ENCODE measurements at regions not wholly inside any gene's neighbourhood (a gene's known extent, or its start where the extent isn't known, plus 50 kb on each side); places are given as distances from the start of the nearest gene placed in this dataset.

- no peak for DNase-seq (ENCODE audit: low read depth in 2 of 2, low spot score in 1 of 2)
These were observed 493.6 kb downstream of the RPS24 start for GRCh38 chr10:78527296-78527695.

GRCh38 chr10:78528749-78529204, 495.1 kb downstream of the RPS24 start:
- DNase-seq (ENCODE audit: low read depth in 2 of 2, low spot score in 1 of 2), result no peak

DNA sequence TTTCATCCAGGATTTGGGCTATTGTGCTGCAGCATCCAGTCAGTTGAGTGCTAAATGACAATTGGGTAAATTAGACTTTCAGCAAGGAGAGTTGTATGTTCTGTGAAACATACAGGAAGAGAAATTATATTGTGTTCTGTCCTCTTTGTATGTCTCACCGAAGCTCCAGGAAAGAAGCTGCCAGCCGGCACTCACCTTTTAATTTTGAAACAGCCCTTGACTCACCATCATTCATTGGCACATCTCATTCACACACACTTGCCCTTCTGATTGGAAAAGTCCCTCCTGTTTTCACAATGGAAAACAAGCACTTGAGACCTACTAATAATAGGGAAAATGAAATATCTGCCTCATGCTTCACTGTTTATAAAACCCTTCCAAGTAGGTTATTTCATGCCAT, 495.6 kb downstream of the RPS24 start:
- DNase-seq (ENCODE audit: low read depth in 2 of 2, low spot score in 1 of 2), result no peak

- DNase-seq (ENCODE audit: low read depth in 2 of 2, low spot score in 1 of 2), result no peak
These were observed 497.4 kb downstream of the RPS24 start for GRCh38 chr10:78531088-78531487.

DNA sequence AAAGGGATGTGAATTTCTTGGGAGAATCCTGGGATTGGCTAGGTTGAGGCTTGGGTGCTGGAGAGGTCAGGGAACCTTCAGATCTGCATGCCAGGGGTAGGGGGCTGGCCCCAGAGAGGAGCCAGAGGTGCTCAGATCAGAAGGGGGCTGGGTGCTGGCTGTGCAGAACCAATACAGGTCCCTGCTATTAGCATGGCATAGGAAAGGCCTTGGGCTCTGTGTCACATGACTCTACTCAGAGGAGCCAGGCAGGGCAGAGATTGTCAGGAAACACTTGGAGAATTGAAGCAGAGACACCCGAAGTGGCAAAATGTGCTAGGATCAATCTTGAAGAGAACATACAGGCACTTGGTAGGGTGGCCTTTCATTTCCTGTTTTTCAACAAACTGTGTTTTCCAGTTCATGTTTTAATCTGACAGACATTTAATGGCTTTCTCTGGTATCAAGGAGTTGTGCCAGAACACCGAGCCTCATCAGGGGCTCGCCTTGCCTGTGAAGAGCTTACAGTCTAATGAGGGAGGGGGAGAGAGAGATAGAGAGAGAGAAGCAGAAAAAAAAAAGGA, 498.9 kb downstream of the RPS24 start:
- DNase-seq (ENCODE audit: low read depth in 2 of 2, low spot score in 1 of 2), result no peak

DNA sequence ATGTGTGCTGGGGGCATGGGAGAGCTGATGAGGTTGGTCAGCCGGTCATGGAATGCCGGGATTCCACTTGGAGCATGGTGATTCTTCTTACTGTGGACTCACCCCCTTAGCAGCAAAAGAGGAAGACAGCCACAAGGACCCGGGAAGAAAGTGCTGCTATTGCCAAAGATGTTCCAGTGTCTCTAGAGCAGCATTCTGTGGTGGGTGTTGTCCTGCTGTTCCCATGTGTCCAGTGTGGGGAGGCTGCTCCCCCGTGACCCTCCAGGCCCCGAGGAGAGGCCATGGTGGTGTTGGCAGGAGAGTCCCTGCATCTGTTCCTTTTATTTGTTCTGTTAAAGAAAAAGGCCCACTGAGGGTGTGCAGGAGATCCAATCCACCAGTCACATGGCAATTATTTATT, 499.4 kb downstream of the RPS24 start:
- no peak for DNase-seq (ENCODE audit: low read depth in 2 of 2, low spot score in 1 of 2)

DNA sequence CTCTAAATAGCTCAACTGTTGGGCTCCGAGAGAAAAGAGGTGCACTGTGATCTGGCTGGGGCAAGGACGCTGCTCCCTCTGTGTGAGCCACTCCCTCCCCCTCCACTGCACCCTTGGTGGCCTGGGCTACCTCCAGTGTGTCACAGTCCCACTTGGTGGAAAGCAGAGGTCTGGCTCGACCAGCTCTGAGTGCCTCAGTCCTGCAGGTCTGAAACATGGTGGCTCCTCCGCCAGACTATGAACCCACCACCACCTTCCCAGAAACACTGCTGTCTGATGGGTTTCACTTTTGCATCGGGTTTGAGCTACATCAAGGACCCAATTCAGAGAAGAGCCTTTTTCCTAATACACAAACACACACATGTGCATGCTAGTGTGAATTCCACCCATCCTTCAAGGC, 500.1 kb downstream of the RPS24 start:
- DNase-seq (ENCODE audit: low read depth in 2 of 2, low spot score in 1 of 2), result no peak

- DNase-seq (ENCODE audit: low read depth in 2 of 2, low spot score in 1 of 2), result no peak
These were observed 502.1 kb downstream of the RPS24 start for GRCh38 chr10:78535716-78536218.

DNA sequence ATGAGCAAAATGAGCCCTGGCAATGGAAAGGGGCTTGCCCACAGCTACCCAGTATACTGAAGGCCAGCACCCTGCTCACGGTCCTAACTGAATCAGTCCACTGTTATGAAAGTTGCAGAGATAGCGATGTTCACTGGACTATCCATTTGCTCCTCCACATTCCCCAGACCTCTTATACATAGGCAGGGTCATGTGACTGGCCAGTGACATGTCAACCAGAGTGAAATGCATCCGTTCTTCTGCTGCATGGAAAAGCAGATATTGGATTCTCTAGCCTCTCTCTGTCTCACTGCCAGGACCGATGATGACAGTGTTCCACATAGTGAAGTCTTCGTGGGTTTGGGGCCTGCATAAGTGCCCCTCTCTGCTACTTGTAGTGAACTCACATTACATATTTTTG, 503.4 kb downstream of the RPS24 start:
- no peak for DNase-seq (ENCODE audit: low read depth in 2 of 2, low spot score in 1 of 2)

DNA sequence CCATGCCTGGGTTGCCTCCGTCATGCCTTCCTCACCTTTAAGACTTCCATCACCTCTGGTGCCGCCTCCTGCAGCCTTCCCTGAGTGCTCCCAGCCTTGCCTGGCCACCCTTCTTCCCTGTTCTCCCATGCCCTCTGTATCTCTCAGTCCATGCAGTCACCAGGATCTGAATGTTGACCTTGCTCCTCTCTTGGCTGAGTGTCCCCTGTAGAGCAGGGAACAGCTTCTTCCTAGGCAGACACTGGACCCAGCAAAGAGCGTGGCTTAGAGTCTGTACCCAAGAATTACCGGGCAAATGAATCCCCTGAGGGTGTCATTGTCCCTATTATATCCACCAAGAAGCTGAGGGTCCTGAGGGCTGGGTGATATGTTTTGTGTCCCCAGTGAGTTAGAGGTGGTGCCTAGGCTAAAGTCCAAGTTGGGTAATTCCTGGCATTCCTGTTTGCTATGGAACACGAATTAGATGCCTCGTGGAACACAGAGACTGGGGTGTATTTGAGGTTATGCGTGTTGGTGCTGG, 505.6 kb downstream of the RPS24 start:
- no peak for DNase-seq (ENCODE audit: low read depth in 2 of 2, low spot score in 1 of 2)

DNA sequence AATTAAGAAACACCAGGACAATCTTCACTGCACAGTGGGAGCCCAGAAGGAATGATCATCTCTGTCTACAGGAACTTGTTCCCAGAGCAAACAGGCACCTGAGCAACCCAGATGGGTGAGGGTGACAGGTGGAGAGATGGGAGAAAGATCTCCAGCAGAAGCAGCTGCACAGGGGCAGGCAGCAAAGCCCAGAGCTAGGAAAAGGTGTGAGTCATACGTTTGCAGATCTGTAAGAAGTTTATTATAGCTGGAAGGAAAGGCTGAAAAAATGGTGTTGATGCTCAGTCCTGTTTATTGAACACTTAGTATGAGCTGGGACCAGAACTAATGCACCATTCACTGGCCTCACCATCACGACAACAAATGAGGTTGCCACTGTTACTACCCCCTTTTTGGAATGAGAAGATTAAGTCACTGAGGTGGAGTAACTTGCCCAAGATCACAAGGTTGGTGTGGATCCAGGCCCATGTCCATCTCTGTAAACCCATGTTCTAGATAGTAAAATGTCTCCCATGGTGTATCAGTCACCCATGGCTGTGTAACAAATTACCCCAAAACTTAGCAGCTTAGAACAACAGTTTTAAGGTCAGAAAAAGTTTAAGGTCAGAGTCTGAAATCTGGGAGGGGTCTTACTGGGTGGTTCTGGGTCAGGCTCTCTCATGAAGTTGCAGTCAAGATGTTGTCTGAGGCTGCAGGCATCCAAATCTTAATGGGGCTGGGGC, 506.9 kb downstream of the RPS24 start:
- no peak for DNase-seq (ENCODE audit: low read depth in 2 of 2, low spot score in 1 of 2)

GRCh38 chr10:78541481-78542140, 507.9 kb downstream of the RPS24 start:
- no peak for DNase-seq (ENCODE audit: low read depth in 2 of 2, low spot score in 1 of 2)

GRCh38 chr10:78542141-78542489, 508.5 kb downstream of the RPS24 start:
- DNase-seq (ENCODE audit: low read depth in 2 of 2, low spot score in 1 of 2), result no peak

GRCh38 chr10:78542521-78542920, 508.9 kb downstream of the RPS24 start:
- no peak for DNase-seq (ENCODE audit: low read depth in 2 of 2, low spot score in 1 of 2)

DNA sequence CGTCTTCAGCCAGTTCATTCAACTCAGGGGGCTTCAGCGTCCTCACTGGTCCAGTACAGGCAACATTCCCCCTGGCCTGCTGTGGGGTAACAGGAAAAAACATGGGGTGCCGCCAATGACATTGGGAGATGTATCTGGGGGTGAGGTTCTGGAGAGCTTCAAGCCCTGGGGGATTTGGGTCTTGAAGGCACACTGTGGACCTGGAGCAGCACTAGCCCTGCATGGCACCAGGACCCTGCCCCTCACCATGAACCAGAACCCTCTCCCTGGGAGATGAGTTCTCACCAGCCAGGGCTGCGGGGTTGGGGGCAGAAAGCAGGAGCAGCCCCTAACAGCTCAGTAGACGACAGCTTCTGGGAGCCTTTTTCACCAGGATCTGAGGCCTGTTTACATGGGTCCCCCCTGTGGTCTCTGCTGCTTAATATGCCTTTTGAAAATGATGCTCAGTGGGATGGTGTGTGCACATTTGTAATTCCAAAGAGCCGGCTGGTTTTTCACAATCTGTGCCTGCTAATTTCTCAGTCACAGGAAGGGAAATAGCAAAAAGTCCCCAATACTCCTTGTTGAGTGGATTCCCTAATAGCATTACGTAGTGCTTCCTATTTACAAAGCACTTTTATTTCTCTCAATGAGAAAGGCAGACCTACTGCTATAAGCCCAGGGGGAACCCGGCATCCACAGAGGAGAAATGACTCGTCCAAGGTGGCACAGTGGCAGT, 509.5 kb downstream of the RPS24 start:
- no peak for DNase-seq (ENCODE audit: low read depth in 2 of 2, low spot score in 1 of 2)

GRCh38 chr10:78543749-78544362, 510.2 kb downstream of the RPS24 start:
- no peak for DNase-seq (ENCODE audit: low read depth in 2 of 2, low spot score in 1 of 2)

DNA sequence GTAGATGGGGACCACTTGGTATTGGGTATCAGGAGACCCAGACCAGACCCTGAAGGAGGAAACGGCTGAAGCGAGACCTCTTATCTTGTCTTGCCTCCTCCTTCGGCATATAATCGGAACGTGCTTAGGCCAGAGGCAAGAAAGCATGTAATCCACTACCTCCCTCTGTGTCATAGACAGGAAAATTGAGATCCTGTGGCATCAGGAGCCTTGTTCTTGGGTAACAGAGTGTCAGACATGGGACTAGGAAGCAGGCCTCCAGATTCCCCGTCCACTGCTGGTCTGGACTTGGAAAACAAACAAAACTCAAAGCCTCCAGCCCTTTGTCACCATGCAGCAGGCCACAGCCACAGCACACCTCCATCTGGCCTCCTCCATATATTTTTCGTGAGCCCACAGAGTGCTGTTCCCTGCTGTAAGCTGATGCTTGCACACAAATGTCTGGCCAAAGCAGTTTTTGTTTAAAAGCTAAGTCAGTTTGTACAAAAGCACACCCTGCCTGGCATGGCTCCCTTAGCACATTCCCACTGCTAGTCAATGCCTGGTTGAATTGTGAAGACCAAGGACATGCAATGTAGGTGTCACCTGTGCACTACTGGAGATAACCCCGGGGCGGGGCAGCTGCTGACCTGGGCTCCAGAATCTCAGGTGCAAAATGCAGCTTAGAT, 510.9 kb downstream of the RPS24 start:
- no peak for DNase-seq (ENCODE audit: low read depth in 2 of 2, low spot score in 1 of 2)

GRCh38 chr10:78545756-78546155, 512.1 kb downstream of the RPS24 start:
- DNase-seq (ENCODE audit: low read depth in 2 of 2, low spot score in 1 of 2), result no peak

- no peak for DNase-seq (ENCODE audit: low read depth in 2 of 2, low spot score in 1 of 2)
These were observed 513.7 kb downstream of the RPS24 start for GRCh38 chr10:78547397-78547796.

DNA sequence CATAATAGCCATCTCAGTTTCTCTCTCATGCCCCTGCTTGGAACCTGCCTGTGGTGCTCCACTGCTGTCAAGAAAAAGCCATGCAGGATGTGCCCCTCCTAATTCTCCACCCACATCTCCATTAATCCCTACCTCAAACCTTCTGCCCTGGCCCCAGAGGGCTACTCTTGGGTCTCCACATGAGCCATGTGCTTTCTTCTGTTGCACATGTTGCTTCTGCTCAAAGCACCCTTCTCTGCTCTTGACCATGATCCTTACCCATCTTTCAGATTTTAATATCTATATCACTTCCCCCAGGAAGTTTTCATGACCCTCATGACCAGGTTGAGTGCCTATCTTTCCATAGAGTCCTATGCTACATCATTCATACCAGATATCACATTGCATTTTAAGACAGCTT, 514.2 kb downstream of the RPS24 start:
- no peak for DNase-seq (ENCODE audit: low read depth in 2 of 2, low spot score in 1 of 2)

- DNase-seq (ENCODE audit: low read depth in 2 of 2, low spot score in 1 of 2), result no peak
These were observed 514.7 kb downstream of the RPS24 start for GRCh38 chr10:78548369-78548768.
